DMS53 (cell line): ENCODE measurements at regions not wholly inside any gene's neighbourhood (a gene's known extent, or its start where the extent isn't known, plus 50 kb on each side); places are given as distances from the start of the nearest gene placed in this dataset.

Experiments
- DNase-seq: peaks from one replicate; lab custom pipeline; 2025; lab: John Stamatoyannopoulos, UW

- DNase-seq, result no peak
Observed at GRCh38 chr12:124630791-124631313, 63.4 kb upstream of the NCOR2 start.

GRCh38 chr12:124629789-124630480 is 62.5 kb upstream of the NCOR2 start:
- DNase-seq, result no peak

DNA sequence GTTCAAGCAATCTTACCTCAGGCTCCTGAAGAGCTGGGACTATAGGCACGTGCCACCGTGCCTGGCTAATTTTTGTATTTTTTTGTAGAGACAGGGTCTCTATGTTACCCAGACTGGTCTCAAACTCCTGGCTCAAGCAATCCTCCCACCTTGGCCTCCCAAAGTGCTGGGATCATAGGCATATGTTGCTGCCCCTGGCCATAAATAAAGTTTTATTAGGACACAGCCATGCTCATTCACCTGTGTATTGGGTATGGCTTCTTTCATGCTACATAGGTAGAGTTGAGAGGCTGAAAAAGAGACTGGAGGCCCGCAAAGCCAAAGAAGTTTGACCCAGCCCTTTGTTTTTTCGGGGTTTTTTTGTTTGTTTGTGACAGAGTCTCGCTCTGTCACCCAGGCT is 61.7 kb upstream of the NCOR2 start:
- no peak for DNase-seq

- DNase-seq, result no peak
Observed at GRCh38 chr12:124627956-124628355, 60.5 kb upstream of the NCOR2 start.

DNA sequence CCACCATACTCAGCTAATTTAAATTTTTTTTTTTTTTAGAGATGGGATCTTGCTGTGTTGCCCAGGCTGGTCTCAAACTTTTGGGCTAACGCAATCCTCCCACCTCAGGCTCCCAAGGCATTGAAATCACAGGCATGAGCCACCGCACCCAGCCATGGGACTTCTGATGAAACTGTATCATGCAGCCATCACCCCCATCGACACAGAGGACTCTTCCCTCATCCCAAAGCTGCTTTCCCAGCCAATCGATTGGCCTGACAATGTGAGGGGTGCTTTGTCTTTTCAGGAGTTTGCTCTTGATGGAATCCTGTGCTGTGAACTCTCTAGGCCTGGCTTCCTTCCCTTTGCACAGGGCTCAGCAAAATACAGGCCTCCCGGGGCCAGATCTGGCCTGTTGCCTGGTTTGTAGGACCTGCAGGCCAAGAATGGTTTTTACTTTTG is 59.6 kb upstream of the NCOR2 start:
- no peak for DNase-seq

DNA sequence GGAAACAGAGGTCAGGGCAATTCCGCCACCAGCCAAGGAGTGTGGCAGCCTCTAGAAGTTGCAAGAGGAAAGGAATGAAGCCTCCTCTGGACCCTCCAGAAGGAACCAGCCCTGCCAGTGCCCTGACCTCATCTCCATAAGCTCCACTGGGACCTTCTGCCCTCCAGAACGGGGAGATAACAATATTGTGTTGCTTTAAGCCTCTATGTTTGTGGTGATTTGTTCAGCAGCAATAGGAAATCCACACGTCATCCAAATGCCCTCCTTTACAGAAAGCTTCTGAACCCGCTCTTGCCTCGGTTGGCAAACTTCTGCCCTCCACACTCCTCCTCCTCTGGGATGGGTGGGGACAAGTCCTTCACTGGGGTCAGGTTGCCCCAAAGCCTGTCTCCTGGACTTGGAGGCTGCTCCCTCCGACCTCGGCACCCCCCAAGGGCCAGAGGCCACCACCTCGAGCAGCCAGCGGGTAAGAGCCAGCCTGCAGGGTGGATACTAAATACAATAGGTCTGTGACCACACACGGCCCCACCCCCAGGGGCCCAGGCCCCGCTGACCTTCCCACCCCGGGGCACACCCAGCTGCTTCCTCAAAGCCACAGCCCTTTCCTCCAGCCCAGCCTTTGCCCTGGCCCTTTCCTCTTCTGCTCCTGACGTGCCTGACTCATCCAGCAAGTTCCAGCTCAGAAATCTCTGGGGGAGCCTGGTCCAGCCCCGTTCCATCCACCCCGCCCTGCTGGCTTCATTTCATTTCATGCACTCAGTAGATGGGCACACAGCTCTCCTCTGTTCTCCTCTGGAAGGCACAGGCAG is 58.7 kb upstream of the NCOR2 start:
- DNase-seq, result no peak

DNA sequence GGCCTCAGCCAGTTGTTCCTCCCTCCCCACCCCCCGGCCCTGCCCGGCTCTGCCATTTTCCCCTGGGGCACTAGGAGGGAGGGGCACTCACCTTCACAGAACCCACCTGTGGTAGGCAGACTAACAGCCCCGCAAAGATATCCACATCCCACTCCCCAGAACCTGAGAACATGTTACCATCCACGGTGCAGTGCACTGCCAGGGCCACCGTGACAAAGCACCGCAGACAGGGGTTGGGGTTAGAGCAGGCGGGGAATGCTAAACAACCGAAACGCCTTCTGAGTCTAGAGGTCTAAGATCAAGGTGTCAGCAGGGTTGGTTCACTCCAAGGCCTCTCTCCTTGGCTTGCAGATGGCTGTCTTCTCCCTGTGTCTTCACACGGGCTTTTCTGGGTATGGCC is 57.4 kb upstream of the NCOR2 start:
- no peak for DNase-seq

- DNase-seq, result no peak
Observed at GRCh38 chr12:124623344-124624035, 56.1 kb upstream of the NCOR2 start.

- no peak for DNase-seq
Observed at GRCh38 chr12:124622764-124623163, 55.4 kb upstream of the NCOR2 start.

- no peak for DNase-seq
Observed at GRCh38 chr12:124622331-124622730, 54.9 kb upstream of the NCOR2 start.

DNA sequence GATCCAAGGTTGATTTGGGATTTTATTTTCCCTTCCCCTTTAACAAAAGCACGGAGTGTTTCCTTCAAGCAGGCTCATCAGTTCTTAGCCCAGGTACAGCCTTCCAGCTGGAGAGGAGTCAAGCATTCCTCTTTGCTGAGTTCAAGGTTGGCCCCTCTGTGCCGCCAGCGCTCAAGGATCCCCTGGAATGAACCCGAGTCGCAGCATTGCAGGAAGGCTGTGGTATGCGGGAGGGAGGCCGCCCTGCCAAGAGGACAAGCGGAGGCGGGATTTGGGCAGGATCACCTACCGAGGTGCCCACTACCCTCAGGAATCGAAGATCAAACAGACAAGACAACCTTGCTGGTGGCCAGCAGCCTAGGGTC is 53.9 kb upstream of the NCOR2 start:
- no peak for DNase-seq

GRCh38 chr12:124620606-124621295 is 53.3 kb upstream of the NCOR2 start:
- DNase-seq, result no peak

- peak; percentile 47 for DNase-seq
Observed at GRCh38 chr12:124618291-124618902, 51.0 kb upstream of the NCOR2 start.

DNA sequence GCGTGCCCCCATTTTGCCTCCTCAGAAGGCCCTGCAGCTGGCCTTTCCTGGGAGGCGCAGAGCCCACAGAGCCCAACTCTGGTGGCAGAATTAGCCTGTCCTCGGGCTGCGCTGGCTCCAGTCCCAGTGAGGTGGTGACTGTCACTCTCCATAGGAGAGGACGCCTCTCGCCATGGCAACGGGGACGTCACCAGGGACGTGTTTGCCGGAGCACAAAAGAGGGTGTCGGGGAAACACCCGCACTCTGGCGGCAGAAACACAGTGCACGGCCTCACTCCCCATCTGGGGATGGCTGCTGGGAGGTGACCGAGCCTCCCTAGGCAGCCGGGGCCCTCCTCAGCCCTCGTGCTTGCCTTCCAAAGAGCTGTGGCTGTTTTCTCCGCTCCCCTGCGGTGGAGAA is 50.2 kb upstream of the NCOR2 start:
- DNase-seq, result peak; percentile 88
